ENCODE measurements at regions not wholly inside any gene's neighbourhood (a gene's known extent, or its start where the extent isn't known, plus 50 kb on each side); places are given as distances from the start of the nearest gene placed in this dataset.

DNA sequence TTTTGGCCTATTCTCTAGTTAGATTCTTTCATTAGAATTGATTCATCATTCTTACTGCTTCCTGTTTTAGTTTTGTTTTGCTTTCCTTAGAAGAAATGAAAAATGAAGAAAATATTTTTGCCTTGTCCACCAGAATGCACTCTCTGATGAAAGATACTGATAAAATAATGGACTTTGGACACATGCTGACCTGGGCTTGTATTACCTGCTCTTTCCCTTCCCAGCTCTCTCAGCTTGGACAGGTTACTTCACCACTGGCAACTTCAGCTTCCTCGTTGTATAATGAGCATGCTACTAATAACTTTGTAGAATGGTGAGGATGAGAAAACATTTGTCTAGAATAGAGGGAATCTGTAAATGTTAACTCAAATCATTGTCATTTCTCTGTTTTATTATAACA, 1468.1 kb upstream of the WWC1 start:
- TF ChIP-seq POLR2A (IDR thresholded peaks at IDR 0.05): no peak
- TF ChIP-seq, protein P1, sequence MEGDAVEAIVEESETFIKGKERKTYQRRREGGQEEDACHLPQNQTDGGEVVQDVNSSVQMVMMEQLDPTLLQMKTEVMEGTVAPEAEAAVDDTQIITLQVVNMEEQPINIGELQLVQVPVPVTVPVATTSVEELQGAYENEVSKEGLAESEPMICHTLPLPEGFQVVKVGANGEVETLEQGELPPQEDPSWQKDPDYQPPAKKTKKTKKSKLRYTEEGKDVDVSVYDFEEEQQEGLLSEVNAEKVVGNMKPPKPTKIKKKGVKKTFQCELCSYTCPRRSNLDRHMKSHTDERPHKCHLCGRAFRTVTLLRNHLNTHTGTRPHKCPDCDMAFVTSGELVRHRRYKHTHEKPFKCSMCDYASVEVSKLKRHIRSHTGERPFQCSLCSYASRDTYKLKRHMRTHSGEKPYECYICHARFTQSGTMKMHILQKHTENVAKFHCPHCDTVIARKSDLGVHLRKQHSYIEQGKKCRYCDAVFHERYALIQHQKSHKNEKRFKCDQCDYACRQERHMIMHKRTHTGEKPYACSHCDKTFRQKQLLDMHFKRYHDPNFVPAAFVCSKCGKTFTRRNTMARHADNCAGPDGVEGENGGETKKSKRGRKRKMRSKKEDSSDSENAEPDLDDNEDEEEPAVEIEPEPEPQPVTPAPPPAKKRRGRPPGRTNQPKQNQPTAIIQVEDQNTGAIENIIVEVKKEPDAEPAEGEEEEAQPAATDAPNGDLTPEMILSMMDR (IDR thresholded peaks at IDR 0.05): no peak
